Activated CD8-positive, alpha-beta memory T cell treated with anti-CD3 and anti-CD28 coated beads, Interleukin-2, amount 50 U/mL, for 48 hours (primary cell): ENCODE measurements at regions not wholly inside any gene's neighbourhood (a gene's known extent, or its start where the extent isn't known, plus 50 kb on each side); places are given as distances from the start of the nearest gene placed in this dataset.
"Not testable (repeated sequence)": the region's sequence is repeated elsewhere in the genome, so short reads cannot be mapped to it uniquely, and the experiment has no call there.

ENCODE experiments used
- DNase-seq: peaks from one replicate; pipeline ENCODE4 v3.0.0-alpha.2; 2020

DNA sequence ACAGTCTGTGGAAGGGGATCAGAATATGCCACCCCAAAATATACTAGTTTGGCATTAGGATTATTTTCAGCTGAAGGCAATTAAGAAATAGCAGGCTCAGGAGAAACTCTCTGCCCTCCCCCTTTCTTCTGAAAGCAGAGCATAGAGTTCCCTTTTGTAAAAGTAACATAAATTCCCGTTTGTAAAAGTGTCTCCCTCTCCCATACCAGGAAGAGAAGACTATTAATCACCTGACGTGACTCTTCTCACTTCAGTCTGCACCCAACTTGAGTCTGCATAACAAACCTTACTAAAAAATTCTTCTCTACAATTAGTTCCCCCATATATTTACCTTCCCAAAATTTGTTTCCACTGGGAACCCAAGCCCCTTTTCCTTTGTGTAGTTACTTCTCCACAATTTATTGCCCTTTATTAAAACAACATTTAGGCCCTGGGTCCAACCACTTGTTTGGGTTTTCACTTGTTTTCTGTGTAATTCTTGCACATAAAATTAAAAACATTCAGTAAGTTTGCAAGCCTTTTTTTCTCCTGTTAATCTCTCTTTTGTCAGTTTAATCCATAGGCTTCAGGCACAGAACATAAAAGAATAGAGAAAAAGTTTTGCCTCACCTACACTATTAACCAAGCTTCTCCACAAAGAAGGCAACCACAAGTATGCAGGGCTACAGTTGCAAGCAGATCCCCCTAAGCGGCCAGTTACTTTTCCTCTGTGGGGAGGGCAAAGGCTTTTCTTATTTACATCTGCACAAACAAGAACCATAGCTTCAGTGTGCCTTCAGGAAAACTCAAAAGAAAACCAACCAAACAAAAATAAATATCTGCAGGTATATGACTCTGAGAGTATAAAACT is 73.8 kb upstream of the EPCAM start:
- DNase-seq, result no peak

DNA sequence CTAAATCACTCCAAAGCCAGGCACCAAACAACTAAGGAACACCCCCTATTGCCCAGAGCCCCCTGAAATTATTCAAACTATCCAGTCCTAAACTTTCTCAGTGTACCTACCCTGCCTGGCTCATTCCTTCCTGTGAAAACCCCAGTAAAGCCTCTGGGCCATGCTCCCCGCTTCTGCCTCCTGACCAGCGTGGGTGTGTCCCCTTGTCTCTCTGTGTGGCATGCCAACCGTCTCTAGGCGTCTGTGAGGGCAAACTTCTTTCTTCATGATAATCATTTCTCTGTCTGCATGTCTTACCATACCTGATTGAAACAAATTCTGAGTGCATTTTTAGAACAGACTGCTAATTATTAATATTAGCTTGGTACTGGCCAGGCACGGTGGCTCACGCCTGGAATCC is 75.1 kb upstream of the EPCAM start:
- DNase-seq, result no peak

DNA sequence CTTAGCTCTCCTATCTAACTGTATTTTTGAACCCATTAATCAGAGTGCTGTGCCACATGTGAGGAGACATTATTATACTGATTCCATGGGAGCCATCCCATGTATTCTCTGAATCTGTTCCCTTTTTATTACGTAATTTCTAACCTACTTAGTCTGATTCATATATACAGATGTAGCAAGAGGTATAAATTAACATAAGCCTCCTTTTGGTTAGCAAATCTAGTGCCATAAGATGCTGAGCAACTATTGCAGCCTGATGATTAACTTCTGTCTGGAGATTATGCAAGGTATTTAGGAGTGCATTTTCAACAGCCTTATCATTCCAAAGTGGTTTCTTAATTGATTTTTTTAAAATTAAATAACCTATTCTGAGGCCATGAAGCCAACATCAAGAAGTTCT is 80.2 kb upstream of the EPCAM start:
- DNase-seq, result no peak

DNA sequence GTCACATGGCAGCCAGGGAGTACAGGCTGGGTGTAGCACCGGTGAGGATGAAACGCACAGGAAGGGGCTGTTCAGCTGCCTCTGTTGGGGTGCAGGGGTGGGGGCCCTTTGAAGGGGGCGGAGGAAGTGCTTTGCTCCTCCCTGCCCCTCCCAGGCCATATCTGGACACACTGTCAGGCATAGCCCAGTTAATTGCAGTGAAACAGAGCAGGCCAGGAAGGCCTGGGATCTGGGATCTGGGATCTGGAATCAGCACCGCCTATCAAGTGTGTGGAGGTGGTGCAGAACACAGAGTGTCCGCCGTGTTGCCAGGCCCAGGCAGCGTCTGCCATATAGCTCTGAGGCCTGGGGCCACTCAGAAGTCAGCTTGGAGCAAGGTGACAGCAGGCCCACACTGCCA is 85.5 kb upstream of the EPCAM start:
- no peak for DNase-seq

DNA sequence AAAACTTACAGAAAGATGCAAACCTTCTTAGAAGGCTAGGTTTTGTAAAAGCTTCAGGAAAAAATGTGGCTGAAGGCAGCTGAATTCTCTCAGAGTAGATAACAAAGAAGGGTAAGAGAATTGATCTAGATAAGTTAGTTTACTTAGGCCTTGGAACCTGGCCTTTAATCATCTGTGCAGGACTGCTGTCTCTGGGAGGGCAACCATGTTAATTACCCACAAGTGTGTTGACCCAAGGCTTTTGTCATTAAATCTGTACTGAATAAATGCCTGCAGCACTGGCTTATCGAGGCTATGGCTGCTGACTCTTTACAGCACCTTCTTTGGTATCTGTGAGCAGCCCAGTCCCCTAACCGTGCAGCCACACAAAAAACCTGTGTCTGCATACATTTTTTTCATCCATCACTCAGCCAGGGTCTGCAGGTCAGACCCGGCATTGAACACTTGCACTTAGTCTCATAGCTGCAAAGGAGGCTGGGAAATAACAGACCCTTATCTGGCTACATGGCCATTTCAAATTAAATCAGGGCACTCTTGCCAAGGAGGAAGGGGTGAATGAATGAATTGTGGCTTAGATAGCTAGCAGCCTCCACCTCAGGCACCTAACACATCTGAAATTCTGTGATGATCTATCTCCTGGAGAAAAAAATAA is 86.4 kb upstream of the EPCAM start:
- DNase-seq, result no peak

DNA sequence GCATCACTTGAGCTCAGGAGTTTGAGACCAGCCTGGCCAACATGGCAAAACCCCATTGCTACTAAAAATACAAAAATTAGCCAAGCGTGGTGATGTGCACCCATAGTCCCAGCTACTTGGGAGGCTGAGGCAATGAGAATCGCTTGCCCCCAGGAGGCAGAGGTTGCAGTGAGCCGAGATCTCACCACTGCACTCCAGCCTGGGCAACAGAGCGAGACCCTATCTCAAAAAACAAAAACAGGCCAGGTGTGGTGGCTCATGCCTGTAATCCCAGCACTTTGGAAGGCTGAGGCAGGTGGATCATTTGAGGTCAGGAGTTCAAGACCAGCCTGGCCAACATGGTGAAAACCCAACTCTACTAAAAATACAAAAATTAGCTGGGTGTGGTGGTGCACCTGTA is 89.6 kb upstream of the EPCAM start:
- DNase-seq, result not testable (repeated sequence)

DNA sequence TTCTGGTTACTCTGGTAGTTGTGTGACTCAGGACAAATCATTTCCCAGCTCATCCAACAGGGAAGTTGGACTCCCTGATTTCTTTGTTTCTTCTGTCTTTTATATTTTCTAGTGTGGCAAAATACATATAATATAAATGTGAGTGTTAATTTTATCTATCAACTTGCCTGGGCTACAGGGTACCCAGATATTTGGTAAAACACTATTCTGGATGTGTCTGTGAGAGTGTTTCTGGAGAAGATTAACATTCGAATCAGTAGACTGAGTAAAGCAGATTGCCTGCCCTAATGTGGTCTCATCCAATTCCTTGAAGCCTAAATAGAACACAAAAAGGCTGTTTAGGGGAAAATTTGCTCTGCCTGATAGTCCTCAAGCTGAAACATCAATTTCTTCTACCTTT is 91.1 kb upstream of the EPCAM start:
- no peak for DNase-seq

DNA sequence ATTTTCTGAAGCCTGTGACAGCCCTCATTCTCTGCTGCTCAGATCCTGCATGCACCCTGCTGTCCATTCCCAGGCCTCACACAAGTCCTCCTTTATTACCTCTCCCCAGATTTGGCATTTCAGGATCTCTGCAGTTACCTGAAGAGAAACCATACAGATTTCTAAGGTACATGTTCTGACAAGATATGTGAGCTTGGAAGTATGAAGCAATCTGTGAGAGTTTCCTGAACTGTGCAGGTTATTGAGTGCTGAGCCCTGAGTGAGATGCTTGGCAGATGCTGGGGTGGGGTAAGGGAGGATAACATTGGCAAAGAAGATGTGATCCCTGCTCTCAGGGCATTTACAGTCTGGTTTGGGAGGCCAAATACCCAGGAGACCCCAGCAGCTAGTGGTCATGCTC is 91.9 kb upstream of the EPCAM start:
- no peak for DNase-seq

DNA sequence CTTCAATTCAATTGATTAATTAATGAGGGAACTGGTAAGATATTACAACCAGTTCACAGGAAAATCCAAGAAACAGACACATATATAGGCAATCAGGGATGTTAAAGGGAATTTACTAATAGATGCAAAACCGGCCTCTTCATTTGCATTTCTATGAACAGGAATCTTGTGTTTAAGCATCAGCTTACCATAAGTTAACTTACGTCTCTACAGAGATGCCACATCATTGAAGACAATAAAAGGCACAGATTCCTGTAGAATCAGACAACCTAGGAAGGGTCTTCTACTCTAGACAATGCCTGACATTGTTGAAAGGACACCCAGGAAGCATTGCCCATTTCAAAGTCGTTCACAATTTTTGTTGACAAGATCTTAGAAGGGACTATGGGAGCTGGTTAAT is 93.0 kb upstream of the EPCAM start:
- no peak for DNase-seq

DNA sequence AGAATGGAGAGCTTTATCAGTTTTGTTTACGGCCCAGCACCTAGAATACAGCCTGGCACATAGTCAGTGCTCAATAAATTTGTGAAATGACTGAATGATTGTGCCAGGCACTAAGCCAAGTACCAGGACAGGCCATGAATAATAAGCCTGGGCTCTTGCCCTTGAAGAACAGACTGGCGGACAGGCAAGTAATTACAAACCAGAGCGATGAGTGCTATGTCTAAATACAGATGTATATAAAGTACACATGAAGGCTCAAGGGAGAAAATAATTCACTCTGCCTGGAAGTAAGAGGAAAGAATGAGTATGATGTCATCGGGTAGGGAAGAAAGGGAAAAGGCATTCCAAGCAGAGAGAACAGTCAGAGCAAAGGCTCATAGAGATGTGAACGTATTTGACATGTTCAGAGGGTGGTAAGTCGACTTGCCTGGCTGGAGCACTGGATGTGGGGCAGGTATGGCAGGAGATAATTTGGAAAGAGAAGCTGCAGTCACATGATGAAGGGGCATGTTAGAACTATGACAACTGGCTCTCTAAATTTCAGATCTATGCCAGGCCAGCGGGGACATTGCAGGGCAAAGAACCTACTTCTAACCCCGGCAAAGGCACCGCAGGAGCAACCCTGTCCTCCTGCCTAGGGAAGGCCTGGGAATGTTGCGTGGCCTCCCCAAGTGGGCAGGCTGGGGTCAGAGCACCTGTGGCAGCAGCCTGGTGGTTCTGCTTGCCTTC is 94.9 kb upstream of the EPCAM start:
- no peak for DNase-seq

DNA sequence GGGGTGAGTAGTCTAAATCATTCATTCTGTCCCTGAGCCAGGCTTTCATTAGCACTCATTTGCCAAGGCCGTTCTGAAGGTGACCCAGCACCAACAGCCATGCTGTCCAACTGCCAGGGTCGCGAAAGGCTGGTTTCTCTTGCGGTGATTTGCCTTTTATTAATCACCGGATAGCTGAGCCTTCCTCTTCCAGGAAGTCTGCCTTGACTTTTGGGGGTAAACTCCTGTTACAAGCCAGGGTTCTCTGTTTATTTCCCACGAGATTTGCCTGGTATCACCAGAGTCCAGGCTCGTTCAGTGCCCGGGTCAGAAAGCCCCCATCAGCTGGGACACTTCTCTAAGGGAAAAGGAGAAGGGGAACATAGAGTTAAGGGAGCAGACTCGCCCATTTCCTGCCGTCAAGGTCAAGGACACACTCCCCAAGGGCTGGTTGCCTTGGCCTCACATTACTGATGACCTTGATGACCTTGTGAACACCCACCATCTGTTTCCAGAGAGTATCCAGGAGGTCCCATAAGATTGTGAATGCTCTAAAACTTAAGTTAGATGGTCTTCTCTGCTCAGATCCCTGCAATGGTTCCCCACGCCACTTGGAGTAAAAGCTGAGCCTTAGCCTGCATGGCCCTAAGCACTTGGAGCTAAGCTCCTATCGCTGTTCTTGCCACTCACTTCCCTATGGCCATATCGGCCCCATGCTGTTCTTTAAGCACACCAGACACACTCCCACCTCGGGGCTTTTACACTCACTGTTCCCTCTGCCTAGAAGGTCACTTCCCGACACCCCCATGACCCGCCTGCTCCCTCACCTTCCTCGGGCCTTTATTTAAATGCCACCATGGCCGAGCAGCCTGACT is 96.0 kb upstream of the EPCAM start:
- DNase-seq, result no peak

DNA sequence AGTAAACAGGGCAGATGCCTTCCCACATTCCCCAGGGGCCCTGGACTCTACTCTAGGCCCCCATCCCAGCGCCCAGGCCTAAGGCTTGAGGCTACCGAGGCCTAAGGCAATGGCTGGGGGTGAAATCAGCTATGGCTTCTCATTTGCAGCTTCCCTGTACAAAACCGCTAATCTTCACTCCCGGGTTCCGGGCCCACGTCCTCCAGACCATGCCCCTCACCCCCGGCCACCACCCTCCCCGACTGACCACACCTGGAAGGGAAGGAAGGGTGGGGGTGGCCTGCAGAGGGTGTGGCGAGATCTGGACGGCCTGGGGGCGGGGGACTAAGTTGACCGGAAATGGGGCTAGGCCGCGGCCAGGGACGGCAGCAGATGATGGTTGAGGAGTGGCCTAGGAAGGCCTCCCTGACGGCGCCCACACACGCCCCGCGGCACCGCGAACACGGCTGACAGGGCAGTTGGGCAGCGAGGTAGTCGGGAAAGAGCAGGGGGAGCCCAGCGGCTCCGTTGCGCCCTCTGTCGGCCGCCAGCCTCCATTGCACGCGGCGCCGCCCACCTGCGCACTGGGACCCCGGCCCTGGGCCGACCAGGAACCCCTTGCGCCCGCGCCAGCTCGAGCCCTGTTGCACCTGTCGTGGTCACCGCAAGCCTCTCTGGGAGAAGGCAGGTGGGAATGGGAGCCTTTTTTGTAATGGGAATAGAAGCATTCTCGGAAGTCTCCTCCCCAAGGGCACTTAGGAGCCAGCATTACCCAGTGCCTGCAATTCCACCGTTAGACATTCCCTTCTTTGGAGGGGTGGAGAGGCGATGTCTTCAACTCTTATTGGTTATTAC is 95.9 kb upstream of the CALM2 start:
- DNase-seq, result peak; percentile 90

DNA sequence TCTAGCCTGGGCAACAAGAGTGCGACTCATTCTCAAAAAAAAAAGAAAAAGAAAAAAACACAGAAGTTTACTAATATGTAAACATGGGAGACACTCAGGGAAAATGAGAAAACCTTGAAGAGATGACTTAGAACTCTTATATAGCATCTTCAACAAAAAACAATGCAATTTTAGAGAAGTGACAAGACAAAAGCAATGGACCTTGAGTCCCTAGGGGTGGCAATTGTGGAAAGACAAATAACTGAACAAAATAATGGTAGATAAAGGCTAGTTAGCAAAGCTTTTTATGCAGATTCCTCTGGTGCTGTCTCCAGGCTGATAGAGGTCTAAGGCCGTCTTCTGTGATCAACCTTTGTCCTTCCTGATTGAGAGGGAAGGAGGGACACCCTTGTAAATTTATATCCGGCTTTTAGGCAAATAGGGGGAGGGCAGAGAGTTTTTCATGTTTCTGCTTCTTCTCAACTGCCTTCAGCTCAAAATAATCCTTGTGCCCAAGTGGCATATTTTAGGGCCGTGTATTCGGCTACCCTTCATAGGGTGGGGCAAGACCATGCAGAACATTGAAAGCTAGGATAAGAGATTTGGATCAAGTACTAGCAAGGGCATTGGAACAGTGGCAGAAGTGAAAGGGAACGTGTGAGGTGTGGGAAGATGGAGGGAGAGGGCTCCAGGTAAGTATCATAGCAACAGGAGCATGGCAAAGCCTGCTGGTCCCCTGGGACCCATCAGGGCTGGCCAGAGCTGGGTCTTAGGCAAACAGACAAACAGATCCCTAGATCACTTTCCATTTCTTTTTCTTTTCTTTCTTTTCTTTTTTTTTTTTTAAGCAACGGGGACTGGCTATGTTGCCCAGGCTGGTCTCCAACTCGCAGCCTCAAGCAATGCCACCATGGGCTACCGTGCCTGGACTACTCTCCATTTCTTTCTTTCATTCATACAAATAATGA is 95.0 kb upstream of the CALM2 start:
- DNase-seq, result no peak

DNA sequence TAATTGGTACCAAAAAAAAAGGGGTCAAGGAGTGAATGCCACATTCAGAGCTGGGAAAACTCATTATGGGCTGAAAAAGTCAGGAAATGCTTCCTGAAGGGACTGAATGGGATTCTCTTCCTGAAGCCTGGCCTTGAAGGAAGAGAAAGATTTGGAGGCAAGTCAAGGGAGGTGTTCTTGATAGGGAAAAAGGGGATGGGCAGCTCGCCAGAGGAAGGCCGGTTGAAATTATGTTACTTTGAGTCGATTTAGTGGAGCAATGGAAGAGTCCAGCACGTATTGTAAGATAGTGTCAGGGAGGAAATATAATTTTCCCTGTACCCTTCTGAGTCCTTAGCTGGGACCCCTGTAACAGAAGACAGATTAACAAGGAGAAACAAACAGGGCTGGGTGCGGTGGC is 94.1 kb upstream of the CALM2 start:
- no peak for DNase-seq

DNA sequence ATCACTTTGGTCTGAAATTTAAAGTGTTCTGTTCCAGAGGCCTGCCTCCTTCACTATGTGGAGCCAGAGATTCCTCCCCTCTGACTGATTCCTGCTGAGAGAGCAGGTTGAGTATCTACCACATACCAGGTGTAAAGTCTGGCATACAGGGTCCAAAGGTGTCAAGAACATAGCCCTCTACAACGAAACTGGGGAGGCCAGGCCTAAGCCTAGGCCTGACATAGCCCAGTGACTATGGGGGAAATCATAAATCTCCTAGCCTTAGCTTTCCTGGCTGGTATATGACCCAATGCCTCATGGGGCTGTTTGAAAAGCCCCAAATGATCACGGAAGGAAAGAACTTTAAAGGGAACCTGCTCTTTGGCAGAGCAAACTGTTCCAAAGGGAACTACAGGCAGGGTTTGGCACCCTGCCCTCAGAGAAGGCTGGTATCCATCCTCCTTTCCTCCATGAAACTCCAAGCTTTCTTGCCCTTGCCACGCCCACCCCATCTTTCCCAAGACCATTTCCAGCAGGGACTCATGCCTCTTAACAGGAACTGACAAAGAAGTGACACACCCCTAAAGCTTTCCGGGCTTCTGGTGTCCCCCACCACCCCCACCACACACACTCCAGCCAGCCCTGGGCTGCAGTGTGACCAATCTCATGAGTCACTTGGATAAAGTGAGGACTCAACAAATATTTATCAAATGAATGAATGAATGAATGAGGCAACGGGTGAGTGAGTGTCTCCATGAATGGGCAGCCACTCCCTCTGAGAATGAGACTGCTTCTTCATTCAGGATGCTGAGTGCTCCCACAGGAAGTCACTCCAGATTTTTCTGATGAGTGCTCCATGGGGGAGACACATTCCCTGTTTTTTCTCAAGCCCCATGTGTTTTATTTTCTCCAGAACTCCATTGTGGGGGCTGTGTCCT is 93.3 kb upstream of the CALM2 start:
- no peak for DNase-seq

DNA sequence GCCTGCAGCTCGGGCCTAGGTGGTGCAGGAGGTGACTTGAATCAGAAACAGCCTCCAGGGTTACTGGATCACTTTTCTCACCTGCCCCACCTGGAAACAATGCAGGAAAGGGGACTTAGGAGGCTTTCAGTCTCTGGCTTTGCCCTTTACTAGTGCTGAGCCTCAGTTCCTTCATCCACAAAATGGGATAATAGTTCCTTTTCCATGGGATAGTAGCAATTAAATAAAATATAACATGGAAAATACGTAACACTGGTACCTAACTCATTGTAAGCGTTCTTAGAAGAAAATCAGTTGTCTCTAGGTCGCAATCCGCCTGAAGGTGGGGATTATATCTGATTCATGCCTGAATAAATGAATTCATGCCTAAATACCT is 91.4 kb upstream of the CALM2 start:
- DNase-seq, result no peak

DNA sequence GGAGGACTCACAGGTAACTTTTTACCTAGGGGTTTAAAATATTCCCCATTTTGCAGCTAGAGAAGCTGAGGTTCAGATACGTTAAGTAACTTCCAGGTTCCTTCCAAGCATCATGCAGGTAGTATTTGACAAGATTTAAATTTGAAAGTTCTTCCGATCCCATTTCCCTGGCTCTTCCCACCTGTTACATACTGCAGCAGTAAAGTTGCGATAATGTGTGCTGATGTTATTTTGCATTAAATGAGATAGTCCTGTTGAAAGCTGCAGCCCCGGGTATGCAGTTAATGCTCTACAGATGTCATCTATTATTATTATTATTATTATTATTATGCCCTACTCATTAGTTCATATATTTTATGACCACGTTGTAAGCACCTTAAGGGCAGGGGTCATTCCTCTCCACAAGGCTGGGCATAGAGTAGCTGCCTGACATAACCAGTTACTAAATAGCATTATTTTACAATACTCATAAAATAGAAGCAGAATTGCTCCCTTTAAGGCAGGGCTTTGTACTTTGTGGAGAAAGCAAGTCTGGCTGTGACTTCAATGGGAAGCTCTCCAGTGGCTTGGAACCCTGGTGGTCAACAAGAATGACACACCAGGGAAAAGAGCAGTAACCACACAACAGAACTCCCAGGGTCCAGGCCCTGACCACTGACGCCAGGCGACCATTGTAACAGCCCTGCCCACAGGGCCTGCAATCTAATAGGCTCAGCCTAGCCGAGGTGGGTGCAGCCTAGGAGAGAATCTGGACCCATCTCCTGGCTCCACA is 90.8 kb upstream of the CALM2 start:
- no peak for DNase-seq

DNA sequence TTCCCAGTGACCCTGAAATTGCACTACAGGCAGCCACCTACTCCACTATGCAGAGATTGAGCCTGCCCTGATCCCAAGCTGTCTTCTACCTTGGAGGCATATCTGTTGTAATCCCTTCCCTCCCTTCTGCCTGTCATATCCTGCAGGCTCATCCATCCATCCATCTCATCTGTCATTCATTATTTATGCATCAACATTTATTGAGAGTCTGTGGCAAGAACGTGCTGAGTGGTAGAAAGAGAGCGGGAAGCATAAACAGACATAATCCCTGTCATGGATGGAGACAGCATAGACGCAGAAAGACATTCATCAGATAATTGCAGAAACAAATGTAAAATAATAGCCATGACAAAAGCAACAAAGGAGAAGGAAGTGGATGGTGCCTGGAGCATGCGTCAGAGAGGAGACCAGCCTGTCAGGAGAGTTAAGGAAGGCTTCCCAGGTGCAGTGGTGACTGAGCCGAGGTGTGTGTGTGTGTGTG is 89.5 kb upstream of the CALM2 start:
- DNase-seq, result no peak

DNA sequence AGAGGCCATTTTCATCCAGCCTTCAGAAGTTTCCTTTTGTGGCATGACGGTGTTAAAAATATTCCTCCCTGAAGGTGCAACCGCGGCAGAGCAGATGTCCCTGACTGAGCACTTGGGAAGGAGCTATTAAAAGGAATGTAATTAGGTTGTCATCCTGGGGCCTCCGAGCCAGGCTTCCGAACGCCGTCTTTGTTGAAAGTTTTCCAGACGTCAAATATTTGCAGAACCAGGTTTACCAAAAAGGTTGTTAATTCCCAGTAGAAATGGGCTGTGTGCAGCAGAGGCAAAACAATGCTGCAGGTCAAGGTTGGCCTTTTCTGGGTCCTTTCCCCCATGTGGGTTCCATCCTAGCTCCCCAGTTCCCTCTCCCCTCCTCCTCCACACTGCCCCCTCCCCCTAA is 88.8 kb upstream of the CALM2 start:
- DNase-seq, result no peak
